Erythroblast (primary cell): ENCODE measurements at regions not wholly inside any gene's neighbourhood (a gene's known extent, or its start where the extent isn't known, plus 50 kb on each side); places are given as distances from the start of the nearest gene placed in this dataset.

Experiments used
- GATA1 ChIP-seq: IDR thresholded peaks from 2 replicates; pipeline ENCODE4 v1.6.1; 2011; ENCODE audit warnings: low read depth, mild to moderate bottlenecking, control low read depth, low read length, moderate library complexity
- POLR2A ChIP-seq: IDR thresholded peaks from 2 replicates; pipeline ENCODE4 v1.6.1; 2011; ENCODE audit warnings: mild to moderate bottlenecking, low read length

- TF ChIP-seq POLR2A (no peak), GATA1 (no peak)
These were observed 55.4 kb upstream of the CYP2D6 start for GRCh38 chr22:42185915-42186439.
